Tibial nerve (tissue), 4 donors: ENCODE measurements at regions not wholly inside any gene's neighbourhood (a gene's known extent, or its start where the extent isn't known, plus 50 kb on each side); places are given as distances from the start of the nearest gene placed in this dataset.

Source experiments
- DNase-seq, 2 donors: peaks; one replicate each; pipeline ENCODE4 v3.0.0-alpha.2; 2019; ENCODE audit warnings: low spot score in 2 of 2
- H3K27ac ChIP-seq, 4 donors: fragments of 200-600 bp; sonication (generic) in 3 of 4; one replicate each; pipeline ENCODE4 v1.5.1; 2017 to 2019; ENCODE audit warnings: mild to moderate bottlenecking in 1 of 4
- H3K27me3 ChIP-seq, 2 donors: fragments of 200-600 bp; sonication (generic) in 1 of 2; one replicate each; pipeline versions ENCODE4 v1.5.1 to v1.6.0; 2017 to 2019
- H3K36me3 ChIP-seq, 3 donors: fragments of 200-600 bp; sonication (generic); one replicate each; pipeline ENCODE4 v1.5.1; 2018 to 2019
- H3K4me1 ChIP-seq, 4 donors: fragments of 200-600 bp; sonication (generic) in 3 of 4; one replicate each; pipeline ENCODE4 v1.5.1; 2017 to 2019
- H3K4me3 ChIP-seq, 4 donors: fragments of 200-600 bp; sonication (generic) in 3 of 4; one replicate each; pipeline ENCODE4 v1.5.1; 2017 to 2019; ENCODE audit warnings: mild to moderate bottlenecking in 1 of 4, moderate library complexity in 1 of 4
- H3K9me3 ChIP-seq, 4 donors: fragments of 200-600 bp; sonication (generic) in 3 of 4; one replicate each; pipeline ENCODE4 v1.5.1; 2017 to 2019
- EP300 ChIP-seq, 2 donors: sonication (generic); formaldehyde crosslinking; IDR thresholded peaks; one replicate each; pipeline ENCODE4 v1.6.1; 2017; ENCODE audit warnings: antibody characterized with exemption in 2 of 2, mild to moderate bottlenecking in 1 of 2
- POLR2A ChIP-seq, 2 donors: fragments of 450-650 bp; IDR thresholded peaks; one replicate each; pipeline ENCODE4 v1.6.1; 2017; ENCODE audit warnings: antibody characterized with exemption in 2 of 2, mild to moderate bottlenecking in 2 of 2, moderate library complexity in 2 of 2
- WGBS, 2 donors: methylation state at CpG; one replicate each; pipeline ENCODE4 v1.1.5; 2018; 5-methylcytosine and 5-hydroxymethylcytosine counted together
- TF ChIP-seq, protein P1 (sequence below), 5 experiments: fragments of 200-600 bp in 3 of 5; fragments of 450-650 bp in 2 of 5; sonication (generic) in 3 of 5; IDR thresholded peaks; one replicate each; pipeline ENCODE4 v1.5.1; 2016 to 2019; ENCODE audit warnings: antibody characterized with exemption in 5 of 5, mild to moderate bottlenecking in 3 of 5, moderate library complexity in 2 of 5

DNA sequence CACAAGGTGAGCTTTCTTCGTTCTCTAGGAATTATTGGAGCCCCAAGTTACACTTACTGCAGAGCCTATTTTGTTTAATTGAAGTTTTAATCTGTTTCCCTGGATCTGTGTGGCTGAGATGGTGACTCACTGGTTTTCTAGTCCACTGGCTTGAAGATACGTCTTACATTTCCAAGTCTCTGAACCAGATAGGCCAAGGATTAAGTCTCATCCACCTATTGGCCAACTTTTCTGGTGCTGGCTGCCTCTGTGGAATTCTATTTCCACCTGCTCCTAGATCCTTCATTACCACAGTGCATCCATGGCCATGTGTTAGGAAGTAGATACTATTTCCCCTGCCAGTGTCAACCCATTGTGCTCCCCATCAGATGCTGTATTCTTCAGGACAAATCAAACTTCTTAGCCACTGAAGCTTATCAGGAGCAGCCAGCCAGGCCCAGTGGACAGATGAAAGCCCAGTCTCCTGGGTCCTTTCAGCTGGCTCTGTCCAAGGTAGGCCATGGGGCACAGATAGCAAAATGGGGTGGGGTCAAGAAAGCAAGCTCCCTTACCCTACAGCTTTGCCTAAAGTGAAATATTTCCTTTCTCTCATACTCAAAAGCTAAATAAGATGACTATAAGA lies 198.8 kb upstream of the TCF4 start:
- 87 to 90% methylated on average over 2 of the region's 2 CpGs for WGBS, 2 donors

DNA sequence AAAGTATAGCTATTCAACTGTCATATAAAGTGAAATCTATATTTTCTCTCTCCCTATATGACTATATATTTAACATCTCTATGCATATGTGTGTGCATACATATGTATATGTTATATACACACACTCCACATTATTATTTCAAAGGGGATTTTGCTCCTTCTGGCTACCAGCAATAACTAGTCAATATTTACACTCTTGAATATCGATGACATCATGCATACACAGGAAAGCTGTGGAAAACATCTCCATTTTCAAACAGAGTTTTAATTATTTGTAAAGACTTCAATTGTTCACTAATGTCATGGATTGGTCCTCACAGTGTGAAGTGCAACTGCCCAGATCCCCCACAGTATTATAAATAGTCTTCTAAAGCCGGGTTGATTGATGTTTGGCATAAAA lies 195.9 kb upstream of the TCF4 start:
- H3K27me3 ChIP-seq = peaks cover 0 to 15% of the 10 kb centered on the region in 2 donors
- H3K9me3 ChIP-seq = no peaks in the 10 kb centered on the region
- no peak overlapping the region for H3K4me3 ChIP-seq
- H3K36me3 ChIP-seq = no peaks in the 10 kb centered on the region
- no peak for DNase-seq
- 76 to 81% methylated on average over 2 of the region's 2 CpGs for WGBS, 2 donors
- peaks cover 0 to 18% (median 3%) of the 10 kb centered on the region in 4 donors for H3K4me1 ChIP-seq
- H3K27ac ChIP-seq = no peak overlapping the region
- TF ChIP-seq, protein P1, sequence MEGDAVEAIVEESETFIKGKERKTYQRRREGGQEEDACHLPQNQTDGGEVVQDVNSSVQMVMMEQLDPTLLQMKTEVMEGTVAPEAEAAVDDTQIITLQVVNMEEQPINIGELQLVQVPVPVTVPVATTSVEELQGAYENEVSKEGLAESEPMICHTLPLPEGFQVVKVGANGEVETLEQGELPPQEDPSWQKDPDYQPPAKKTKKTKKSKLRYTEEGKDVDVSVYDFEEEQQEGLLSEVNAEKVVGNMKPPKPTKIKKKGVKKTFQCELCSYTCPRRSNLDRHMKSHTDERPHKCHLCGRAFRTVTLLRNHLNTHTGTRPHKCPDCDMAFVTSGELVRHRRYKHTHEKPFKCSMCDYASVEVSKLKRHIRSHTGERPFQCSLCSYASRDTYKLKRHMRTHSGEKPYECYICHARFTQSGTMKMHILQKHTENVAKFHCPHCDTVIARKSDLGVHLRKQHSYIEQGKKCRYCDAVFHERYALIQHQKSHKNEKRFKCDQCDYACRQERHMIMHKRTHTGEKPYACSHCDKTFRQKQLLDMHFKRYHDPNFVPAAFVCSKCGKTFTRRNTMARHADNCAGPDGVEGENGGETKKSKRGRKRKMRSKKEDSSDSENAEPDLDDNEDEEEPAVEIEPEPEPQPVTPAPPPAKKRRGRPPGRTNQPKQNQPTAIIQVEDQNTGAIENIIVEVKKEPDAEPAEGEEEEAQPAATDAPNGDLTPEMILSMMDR (IDR thresholded peaks at IDR 0.05) = no peak
- TF ChIP-seq POLR2A (IDR thresholded peaks at IDR 0.05) = no peak
- TF ChIP-seq EP300 (IDR thresholded peaks at IDR 0.05) = no peak

More for the DNA sequence above, 198.8 kb upstream of the TCF4 start:
- H3K4me3 ChIP-seq = no peak overlapping the region
- no peak for DNase-seq
- no peaks in the 10 kb centered on the region for H3K27me3 ChIP-seq
- no peaks in the 10 kb centered on the region for H3K9me3 ChIP-seq
- H3K27ac ChIP-seq = no peak overlapping the region
- TF ChIP-seq EP300 (IDR thresholded peaks at IDR 0.05) (no peak), POLR2A (IDR thresholded peaks at IDR 0.05) (no peak)
- TF ChIP-seq, protein P1 (IDR thresholded peaks at IDR 0.05) = no peak
- no peaks in the 10 kb centered on the region for H3K4me1 ChIP-seq
- no peaks in the 10 kb centered on the region for H3K36me3 ChIP-seq

DNA sequence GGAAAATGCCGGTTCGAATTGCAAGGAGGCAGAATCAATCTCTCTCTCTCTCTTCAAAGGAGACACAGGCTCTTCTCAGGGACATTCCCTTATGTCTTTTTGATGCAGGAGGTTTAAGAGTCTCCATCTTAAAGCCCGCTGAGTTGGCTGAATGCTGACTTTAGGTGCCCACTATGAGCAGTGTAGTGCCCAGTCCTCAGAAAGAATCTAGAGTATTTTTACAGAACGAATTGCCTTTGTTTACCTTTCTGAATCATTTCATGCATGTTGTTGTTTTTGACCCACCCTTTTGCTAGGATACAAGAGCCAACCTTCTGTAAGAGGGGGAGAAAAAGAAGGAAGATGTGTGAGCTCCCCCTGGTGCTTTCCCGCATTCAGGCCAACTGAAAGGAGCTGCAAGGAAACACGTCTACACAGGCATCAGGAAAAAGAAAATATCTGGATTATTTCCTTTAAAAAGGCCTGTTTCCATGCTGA lies 193.5 kb upstream of the TCF4 start:
- DNase-seq = peak in 1 of 2 donors; percentile 41

DNA sequence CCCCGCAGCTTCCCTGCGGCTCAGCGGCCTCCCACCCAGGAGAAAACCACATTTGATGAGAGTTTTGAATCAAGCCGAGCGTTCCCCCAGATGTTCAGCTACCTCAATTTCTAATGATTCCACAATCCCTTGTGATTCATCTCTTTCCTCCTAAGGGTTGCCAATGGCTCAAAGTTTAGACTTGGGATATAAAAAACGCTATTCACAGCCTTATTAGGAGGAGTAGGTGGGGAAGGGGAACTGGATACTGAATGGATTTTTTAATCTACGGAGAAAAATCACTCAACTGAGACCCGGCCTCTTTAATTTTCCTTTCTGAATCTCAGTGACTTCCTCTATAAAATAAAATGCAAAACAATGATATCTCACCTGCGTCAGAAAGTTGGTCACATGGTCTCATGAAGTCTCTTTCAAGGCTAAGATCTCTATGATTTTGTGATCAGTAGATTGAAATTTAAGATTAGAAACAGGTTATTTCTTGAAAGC lies 192.6 kb upstream of the TCF4 start:
- no peak for DNase-seq
- H3K4me3 ChIP-seq = peak overlapping the region; percentile 6 to 59 (median 38)
- H3K27me3 ChIP-seq = peaks cover 0 to 32% of the 10 kb centered on the region in 2 donors
- H3K4me1 ChIP-seq = peaks cover 0 to 18% (median 3%) of the 10 kb centered on the region in 4 donors
- WGBS, 2 donors = 15 to 19% methylated on average over 9 of the region's 9 CpGs
- TF ChIP-seq, protein P1 (IDR thresholded peaks at IDR 0.05) = no peak
- TF ChIP-seq EP300 (IDR thresholded peaks at IDR 0.05) = peak in 1 of 2 donors; percentile 4
- H3K9me3 ChIP-seq = no peaks in the 10 kb centered on the region
- H3K27ac ChIP-seq = peak overlapping the region in 3 of 4 donors; percentile 26 to 69 (median 44)
- H3K36me3 ChIP-seq = no peaks in the 10 kb centered on the region

More for the DNA sequence above, 193.5 kb upstream of the TCF4 start:
- Histone ChIP-seq H3K4me1 (peaks cover 0 to 18% (median 3%) of the 10 kb centered on the region in 4 donors), H3K27me3 (peaks cover 0 to 32% of the 10 kb centered on the region in 2 donors), H3K27ac (peak overlapping the region in 1 of 4 donors; percentile 69), H3K36me3 (no peaks in the 10 kb centered on the region), H3K4me3 (no peak overlapping the region), H3K9me3 (no peaks in the 10 kb centered on the region)
- WGBS, 2 donors = 44 to 47% methylated on average over 6 of the region's 6 CpGs
- no peak for TF ChIP-seq EP300 (IDR thresholded peaks at IDR 0.05)
- TF ChIP-seq, protein P1 (IDR thresholded peaks at IDR 0.05) = peak; percentile 30 to 62 (median 44)
